ENCODE measurements at regions not wholly inside any gene's neighbourhood (a gene's known extent, or its start where the extent isn't known, plus 50 kb on each side); places are given as distances from the start of the nearest gene placed in this dataset.

DNA sequence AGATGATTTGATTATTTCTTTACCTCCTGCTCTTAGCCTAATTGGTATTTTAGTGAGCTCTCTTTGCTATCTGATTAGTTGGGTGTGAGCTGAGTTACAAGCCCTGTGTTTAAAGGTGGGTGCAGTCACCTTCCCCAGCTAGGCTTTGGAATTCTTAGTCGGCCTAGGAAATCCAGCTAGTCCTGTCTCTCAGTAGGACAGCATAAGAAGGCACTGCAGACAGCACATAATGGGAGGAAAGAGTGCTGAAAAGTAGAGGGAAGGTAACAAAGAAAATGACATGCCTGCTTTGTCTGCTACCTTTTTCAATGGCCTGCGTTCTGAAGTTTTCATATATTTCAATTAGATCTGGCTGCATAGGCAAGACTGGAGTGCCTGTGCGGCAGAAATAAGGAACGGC, 1794.0 kb upstream of the CELF4 start:
- DNase-seq (ENCODE audit: low spot score) = no peak
- ChIA-PET POLR2A (ENCODE audit: low non-redundant PET) (no interaction called here), CTCF (no interaction called here)
- H3K27ac ChIP-seq = no peak overlapping the region
- TF ChIP-seq, protein P1, sequence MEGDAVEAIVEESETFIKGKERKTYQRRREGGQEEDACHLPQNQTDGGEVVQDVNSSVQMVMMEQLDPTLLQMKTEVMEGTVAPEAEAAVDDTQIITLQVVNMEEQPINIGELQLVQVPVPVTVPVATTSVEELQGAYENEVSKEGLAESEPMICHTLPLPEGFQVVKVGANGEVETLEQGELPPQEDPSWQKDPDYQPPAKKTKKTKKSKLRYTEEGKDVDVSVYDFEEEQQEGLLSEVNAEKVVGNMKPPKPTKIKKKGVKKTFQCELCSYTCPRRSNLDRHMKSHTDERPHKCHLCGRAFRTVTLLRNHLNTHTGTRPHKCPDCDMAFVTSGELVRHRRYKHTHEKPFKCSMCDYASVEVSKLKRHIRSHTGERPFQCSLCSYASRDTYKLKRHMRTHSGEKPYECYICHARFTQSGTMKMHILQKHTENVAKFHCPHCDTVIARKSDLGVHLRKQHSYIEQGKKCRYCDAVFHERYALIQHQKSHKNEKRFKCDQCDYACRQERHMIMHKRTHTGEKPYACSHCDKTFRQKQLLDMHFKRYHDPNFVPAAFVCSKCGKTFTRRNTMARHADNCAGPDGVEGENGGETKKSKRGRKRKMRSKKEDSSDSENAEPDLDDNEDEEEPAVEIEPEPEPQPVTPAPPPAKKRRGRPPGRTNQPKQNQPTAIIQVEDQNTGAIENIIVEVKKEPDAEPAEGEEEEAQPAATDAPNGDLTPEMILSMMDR (conservative IDR thresholded peaks at IDR 0.05; ENCODE audit: low read depth) = no peak

DNA sequence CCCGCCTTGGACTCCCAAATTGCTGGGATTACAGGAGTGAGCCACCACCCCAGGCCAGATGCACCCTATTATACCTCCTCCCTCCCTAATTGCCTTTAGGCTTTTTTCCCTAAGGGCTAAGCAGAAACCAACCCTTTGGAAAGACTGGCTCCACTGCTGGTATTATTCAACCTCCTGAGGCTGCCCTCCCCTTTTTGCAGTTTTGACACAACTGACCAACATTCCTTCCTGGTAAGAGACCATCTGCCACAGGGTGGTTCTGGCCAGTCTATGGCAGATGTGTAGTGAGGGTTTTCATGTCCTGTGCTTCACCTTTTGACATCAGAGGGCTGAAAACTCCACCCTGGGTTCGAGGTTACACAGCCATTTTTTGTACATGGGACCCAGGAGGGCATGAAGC, 1785.3 kb upstream of the CELF4 start:
- ChIA-PET POLR2A (ENCODE audit: low non-redundant PET) (no interaction called here), CTCF (no interaction called here)
- TF ChIP-seq, protein P1 (conservative IDR thresholded peaks at IDR 0.05; ENCODE audit: low read depth) = no peak
- H3K27ac ChIP-seq = no peak overlapping the region
- DNase-seq (ENCODE audit: low spot score) = no peak

DNA sequence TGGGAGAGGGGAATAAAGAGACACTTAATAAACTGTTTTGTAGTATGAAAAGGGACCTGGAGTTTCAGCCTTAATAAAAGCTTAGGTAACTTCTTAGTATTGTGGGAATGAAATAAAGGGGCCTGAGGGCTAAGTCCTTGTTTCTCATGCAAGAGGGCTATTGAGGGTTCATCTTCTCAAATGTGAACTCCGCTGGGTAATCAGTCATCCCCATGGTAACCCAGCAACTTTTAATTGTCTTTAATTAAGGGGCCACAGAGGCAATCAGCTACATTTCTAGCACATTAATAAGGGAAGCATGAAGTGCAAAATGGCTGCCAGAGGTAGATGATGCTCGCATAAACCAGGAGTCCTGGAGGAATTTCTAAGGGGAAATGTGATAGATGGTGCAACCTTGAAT, 1784.2 kb upstream of the CELF4 start:
- TF ChIP-seq, protein P1 (conservative IDR thresholded peaks at IDR 0.05; ENCODE audit: low read depth) = no peak
- H3K27ac ChIP-seq = no peak overlapping the region
- DNase-seq (ENCODE audit: low spot score) = no peak
- ChIA-PET POLR2A (ENCODE audit: low non-redundant PET) (no interaction called here), CTCF (no interaction called here)

DNA sequence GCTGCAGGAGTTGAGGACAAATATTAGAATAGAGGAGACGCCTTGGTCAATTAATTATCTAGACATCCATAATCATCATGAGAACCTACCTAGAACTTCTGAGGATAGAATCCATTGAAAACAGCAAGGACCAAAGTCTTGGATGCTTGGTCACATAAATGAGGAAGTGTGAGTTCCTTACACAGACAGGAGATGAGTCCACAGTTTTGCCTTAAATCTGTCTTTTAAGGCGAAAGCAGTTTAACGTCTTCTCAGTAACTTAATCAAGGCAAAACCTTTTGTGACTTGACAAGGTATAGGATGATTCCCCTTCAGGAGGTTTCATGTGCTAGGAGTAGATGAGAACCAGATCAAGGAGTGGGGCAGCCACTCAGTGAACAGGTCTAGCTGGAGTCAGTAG, 1783.2 kb upstream of the CELF4 start:
- H3K27ac ChIP-seq = no peak overlapping the region
- no peak for DNase-seq (ENCODE audit: low spot score)
- TF ChIP-seq, protein P1 (conservative IDR thresholded peaks at IDR 0.05; ENCODE audit: low read depth) = no peak
- POLR2A ChIA-PET (ENCODE audit: low non-redundant PET) = no interaction called here
- CTCF ChIA-PET = no interaction called here

DNA sequence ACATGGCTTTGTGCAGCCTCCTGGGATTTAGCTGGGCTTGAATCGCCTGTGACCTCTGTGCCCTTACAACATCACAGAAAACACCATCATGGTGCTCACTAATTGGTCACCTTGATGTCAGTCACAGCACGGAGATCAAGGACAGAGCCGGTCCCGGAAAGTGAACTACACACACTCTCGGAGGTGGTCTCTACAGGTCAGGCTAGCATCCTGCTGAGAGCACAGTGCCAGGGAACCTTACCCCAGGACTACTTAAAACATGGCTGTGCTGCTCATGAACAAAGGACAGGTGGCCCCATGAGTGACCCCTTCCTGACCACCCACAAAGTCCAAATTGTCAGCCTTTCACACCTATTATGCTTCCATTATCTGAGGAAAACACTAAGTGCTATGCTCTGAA, 1782.1 kb upstream of the CELF4 start:
- CTCF ChIA-PET = no interaction called here
- TF ChIP-seq, protein P1 (conservative IDR thresholded peaks at IDR 0.05; ENCODE audit: low read depth) = no peak
- H3K27ac ChIP-seq = no peak overlapping the region
- POLR2A ChIA-PET (ENCODE audit: low non-redundant PET) = no interaction called here
- no peak for DNase-seq (ENCODE audit: low spot score)

DNA sequence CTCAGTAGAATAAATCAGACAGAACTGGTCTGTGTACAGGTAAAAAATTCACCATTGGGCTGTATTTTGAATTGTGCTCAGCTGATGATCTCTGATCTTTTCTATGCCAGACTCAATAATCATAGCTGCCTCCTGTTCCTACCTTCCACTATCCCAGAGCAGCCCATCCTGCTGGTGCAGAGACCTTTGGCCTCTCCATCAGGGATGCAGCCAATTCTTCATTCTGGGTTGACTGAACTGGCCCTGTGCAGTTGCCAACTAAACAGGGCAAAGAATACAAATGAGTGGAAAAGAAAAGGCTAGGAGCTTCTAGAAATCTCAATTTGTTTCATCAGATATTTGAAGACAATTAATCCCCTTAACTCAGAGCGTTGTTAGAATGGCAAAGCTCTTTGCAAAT, 1781.3 kb upstream of the CELF4 start:
- no peak for DNase-seq (ENCODE audit: low spot score)
- ChIA-PET CTCF (no interaction called here), POLR2A (ENCODE audit: low non-redundant PET) (no interaction called here)
- TF ChIP-seq, protein P1 (conservative IDR thresholded peaks at IDR 0.05; ENCODE audit: low read depth) = no peak
- no peak overlapping the region for H3K27ac ChIP-seq

DNA sequence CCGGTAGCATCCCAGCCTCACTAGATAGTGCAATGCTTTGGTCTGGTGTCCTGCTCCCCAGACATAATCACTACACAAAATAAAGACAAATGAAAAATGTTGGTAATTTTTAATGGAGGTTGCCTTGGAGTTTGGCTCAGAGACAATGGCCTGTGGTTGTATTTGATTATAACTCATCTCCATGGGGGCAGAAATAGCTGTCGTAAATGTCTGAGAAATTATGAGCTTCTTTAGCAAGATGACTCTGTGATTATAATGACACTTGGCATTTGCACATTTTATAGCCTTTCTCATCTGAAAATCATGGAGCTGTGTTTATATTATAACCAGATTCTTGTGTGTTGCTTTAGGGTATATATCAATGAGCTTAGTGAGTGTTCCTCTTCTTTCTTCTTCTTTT, 1779.7 kb upstream of the CELF4 start:
- ChIA-PET POLR2A (ENCODE audit: low non-redundant PET) (no interaction called here), CTCF (no interaction called here)
- TF ChIP-seq, protein P1 (conservative IDR thresholded peaks at IDR 0.05; ENCODE audit: low read depth) = no peak
- H3K27ac ChIP-seq = no peak overlapping the region
- no peak for DNase-seq (ENCODE audit: low spot score)

All from RWPE1 (cell line).